Lower leg skin (tissue), 4 donors: ENCODE measurements at regions not wholly inside any gene's neighbourhood (a gene's known extent, or its start where the extent isn't known, plus 50 kb on each side); places are given as distances from the start of the nearest gene placed in this dataset.
A peak's percentile ranks its signal among the peaks of the same experiment; 100 is the strongest.

ENCODE experiments used
- DNase-seq, 2 donors: peaks; one replicate each; pipeline ENCODE4 v3.0.0-alpha.2; 2019; ENCODE audit warnings: low spot score in 2 of 2
- H3K4me3 ChIP-seq: fragments of 200-600 bp; sonication (generic); 2 replicates; pipeline ENCODE4 v1.5.1; 2017; ENCODE audit warnings: mild to moderate bottlenecking, low read depth; ENCODE audit not compliant: poor library complexity, severe bottlenecking
- CTCF ChIP-seq, 3 donors: fragments of 450-650 bp; IDR thresholded peaks; one replicate each; pipeline ENCODE4 v1.5.1; 2016; ENCODE audit warnings: antibody characterized with exemption in 3 of 3, mild to moderate bottlenecking in 3 of 3, moderate library complexity in 2 of 3
- POLR2A ChIP-seq, 2 donors: fragments of 450-650 bp; IDR thresholded peaks; one replicate each; pipeline ENCODE4 v1.6.1; 2016 to 2017; ENCODE audit warnings: antibody characterized with exemption in 2 of 2, mild to moderate bottlenecking in 1 of 2, moderate library complexity in 1 of 2
- WGBS, 2 donors: methylation state at CpG; one replicate each; pipeline ENCODE4 v1.1.5; 2018; 5-methylcytosine and 5-hydroxymethylcytosine counted together
- intact Hi-C: fragments of 100-400 bp; cut with DNase I; formaldehyde crosslinking; loops from one replicate; pipeline ENCODE4 v1.15.0; 2023; ENCODE audit warnings: low total_unique reads

GRCh38 chr6:99745651-99746050 lies 139.0 kb downstream of the PRDM13 start:
- no peak for DNase-seq
- intact Hi-C loops = loop anchor here (2.0 kb wide), 1 partner anchor 279 kb away; no protein-coding TSS in a partner anchor
- no peak overlapping the region for H3K4me3 ChIP-seq
- WGBS, 2 donors = 10 to 20% methylated on average over 2 of the region's 2 CpGs
- TF ChIP-seq CTCF (IDR thresholded peaks at IDR 0.05) (no peak), POLR2A (IDR thresholded peaks at IDR 0.05) (no peak)

- H3K4me3 ChIP-seq = no peak overlapping the region
- peak in 1 of 2 donors; percentile 67 for DNase-seq
- 1% methylated on average over 6 of the region's 6 CpGs for WGBS, 2 donors
- TF ChIP-seq POLR2A (IDR thresholded peaks at IDR 0.05) = no peak
- peak in 1 of 3 donors; percentile 48 for TF ChIP-seq CTCF (IDR thresholded peaks at IDR 0.05)
- intact Hi-C loops = no loop called here
Measured at GRCh38 chr6:99746261-99746895, 139.7 kb downstream of the PRDM13 start.

GRCh38 chr6:99761711-99762110 lies 155.1 kb downstream of the PRDM13 start:
- 44 to 52% methylated on average over 1 of the region's 1 CpG for WGBS, 2 donors
- no peak for DNase-seq
- H3K4me3 ChIP-seq = no peak overlapping the region
- intact Hi-C loops = no loop called here
- no peak for TF ChIP-seq POLR2A (IDR thresholded peaks at IDR 0.05)
- TF ChIP-seq CTCF (IDR thresholded peaks at IDR 0.05) = no peak

- no peak for DNase-seq
- H3K4me3 ChIP-seq = no peak overlapping the region
- intact Hi-C loops = no loop called here
- 64 to 67% methylated on average over 1 of the region's 1 CpG for WGBS, 2 donors
- TF ChIP-seq CTCF (IDR thresholded peaks at IDR 0.05) (no peak), POLR2A (IDR thresholded peaks at IDR 0.05) (no peak)
Measured at GRCh38 chr6:99768166-99768565, 161.5 kb downstream of the PRDM13 start.

- intact Hi-C loops = no loop called here
- TF ChIP-seq POLR2A (IDR thresholded peaks at IDR 0.05) (no peak), CTCF (IDR thresholded peaks at IDR 0.05) (no peak)
- no peak overlapping the region for H3K4me3 ChIP-seq
- 87 to 91% methylated on average over 9 of the region's 9 CpGs for WGBS, 2 donors
- no peak for DNase-seq
Measured at GRCh38 chr6:99779631-99780555, 173.3 kb downstream of the PRDM13 start.
